NCI-H524 treated with DMSO at 0.1 percent for 48 hours (cell line): ENCODE measurements at regions not wholly inside any gene's neighbourhood (a gene's known extent, or its start where the extent isn't known, plus 50 kb on each side); places are given as distances from the start of the nearest gene placed in this dataset.
"Not testable (repeated sequence)": the region's sequence is repeated elsewhere in the genome, so short reads cannot be mapped to it uniquely, and the experiment has no call there.

Source experiments
- DNase-seq: peaks from one replicate; lab custom pipeline; 2025; lab: John Stamatoyannopoulos, UW

DNA sequence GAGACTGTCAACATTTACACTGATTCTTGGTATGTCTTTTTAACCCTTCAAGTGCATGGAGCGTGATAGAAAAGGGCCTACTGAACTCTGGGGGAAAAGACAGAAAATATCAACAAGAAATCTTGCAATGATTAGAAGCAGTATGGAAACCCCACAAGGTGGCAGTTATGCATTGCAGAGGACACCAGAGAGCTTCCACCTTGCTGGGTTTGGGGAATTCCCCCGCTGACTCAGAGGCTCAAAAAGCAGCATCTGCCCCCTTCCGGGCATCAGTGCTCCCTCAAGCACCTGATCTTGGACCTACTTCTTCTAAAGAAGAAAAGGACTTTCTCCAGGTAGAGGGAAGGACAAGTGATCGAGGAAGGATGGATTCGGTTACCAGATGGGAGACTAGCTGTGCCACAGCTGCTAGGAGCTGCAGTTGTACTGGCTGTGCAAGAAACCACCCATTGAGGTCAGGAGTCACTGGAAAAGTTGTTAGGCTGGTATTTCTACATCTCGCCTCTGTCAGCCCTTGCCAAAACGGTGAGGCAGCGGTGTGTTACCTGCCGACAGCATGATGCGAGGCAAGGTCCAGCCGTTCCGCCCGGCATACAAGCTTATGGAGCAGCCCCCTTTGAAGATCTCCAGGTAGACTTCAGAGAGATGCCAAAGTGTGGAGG lies 102.8 kb upstream of the OSBPL11 start:
- not testable (repeated sequence) for DNase-seq

DNA sequence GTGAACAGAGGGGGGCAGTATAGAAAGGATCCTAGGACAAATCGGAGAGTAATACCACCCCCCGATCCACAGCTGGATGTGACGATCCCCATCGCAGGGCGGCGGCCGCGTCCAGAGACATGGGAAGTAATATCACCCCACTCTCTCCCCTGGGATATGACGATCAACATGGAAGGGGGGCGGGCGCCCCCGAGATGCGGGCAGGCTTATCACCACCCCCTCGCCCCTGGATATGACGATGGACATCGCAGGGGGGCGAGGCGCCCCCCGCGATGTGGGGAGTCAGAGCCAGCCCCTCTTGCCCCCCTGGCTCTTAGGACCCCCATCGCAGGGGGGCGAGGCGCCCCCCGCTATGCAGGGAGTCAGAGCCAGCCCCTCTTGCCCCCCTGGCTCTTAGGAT lies 120.4 kb upstream of the OSBPL11 start:
- DNase-seq: no peak

DNA sequence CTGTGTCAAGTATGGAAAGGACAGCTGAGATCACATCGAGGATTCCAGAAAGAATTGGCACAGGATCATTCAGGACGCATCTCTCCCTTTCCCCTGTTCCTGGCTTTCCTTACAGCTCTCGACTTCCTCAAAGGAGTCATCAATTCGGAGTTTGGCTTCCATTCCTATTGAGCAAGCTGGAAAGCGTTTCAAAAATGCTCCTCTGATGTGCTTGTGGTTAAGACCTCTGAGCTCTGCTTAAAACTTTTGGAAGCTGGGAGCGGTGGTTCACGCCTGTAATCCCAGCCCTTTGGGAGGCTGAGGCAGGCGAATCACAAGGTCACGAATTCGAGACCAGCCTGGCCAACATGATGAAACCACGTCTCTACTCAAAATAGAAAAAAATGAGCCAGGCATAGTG lies 136.9 kb upstream of the OSBPL11 start:
- DNase-seq: not testable (repeated sequence)

DNA sequence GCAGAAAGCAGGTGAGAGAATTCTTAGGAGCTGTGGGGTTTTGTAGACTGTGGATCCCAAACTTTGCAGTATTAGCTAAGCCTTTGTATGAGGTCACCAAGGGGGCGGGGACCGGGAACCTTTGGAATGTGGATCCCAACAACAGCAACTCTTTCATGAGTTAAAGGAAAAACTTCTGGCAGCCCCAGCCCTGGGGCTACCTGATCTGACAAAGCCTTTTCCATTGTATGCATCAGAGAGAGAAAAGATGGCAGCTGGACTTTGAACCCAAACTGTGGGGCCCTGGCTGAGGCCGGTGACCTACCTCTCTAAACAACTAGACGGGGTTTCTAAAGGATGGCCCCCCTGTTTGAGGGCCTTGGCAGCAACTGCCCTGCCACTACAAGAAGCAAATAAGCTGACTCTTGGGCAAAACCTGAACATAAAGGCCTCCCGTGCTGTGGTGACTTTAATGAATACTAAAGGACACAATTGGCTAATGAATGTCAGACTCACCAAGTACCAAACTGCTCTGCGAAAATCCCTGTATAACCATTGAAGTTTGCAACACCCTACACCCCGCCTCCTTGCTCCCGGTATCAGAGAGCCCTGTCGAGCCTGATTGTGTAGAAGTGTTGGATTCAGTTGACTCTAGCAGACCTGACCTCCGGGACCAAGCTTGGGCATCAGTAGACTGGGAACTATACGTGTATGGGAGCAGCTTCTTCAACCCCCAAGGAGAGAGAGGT lies 146.9 kb upstream of the OSBPL11 start:
- not testable (repeated sequence) for DNase-seq

DNA sequence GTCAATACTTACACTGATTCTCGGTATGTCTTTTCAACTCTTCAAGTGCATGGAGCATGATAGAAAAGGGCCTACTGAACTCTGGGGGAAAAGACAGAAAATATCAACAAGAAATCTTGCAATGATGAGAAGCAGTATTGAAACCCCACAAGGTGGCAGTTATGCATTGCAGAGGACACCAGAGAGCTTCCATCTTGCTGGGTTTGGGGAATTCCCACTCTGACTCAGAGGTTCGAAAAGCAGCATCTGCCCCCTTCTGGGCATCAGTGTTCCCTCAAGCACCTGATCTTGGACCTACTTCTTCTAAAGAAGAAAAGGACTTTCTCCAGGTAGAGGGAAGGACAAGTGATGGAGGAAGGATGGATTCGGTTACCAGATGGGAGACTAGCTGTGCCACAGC lies 147.5 kb upstream of the OSBPL11 start:
- not testable (repeated sequence) for DNase-seq

DNA sequence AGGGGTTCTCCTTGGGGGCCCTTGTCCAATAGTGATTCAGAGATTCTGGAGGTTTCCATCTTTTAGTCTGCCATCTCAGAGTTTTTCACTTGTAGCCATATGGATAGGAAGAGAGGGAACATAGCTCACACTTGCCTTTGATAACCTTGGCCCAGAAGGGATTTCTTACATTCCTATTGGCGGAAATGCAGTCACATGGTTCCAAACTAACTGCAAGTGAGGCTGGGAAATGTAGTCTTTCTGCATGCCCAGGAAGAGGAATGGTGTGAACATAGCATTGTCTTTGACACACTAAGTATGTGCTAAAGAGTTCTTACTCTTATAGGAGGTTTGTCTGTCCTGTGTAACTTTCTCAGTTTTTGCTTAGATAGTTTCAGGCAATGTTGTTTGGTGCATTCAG lies 161.8 kb upstream of the OSBPL11 start:
- not testable (repeated sequence) for DNase-seq

DNA sequence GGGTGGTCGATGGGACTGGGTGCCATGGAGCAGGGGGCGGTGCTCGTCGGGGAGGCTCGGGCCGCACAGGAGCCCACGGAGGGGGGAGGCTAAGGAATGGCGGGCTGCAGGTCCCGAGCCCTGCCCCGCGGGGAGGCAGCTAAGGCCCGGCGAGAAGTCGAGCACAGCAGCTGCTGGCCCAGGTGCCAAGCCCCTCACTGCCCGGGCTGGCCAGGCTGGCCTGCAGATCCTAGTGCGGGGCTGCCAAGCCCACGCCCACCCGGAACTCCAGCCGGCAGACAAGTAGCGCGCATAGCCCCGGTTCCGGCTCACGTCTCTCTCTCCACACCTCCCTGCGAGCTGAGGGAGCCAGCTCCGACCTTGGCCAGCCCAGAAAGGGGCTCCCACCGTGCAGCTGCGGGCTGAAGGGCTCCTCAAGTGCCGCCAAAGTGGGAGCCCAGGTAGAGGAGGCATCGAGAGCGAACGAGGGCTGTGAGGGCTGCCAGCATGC lies 163.4 kb upstream of the OSBPL11 start:
- not testable (repeated sequence) for DNase-seq

DNA sequence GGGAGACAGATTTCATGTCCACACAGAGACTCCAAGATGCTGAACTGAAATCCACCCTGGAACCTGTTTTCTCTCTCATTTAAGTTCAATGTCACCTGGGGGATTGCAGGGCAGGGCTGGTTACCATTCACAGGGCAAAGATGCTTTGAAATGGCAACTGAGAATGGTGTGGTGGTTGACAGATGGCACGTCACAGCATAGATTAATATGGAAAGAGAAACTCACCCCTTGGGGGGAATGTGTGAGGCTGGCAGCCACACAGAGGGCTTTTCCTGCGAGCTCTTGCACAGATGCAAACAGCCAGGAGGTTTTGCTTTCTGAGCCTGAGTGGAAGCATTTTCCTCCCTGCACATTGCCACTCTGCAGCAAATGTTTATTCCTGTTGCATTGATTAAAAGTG lies 167.3 kb upstream of the OSBPL11 start:
- DNase-seq: not testable (repeated sequence)

DNA sequence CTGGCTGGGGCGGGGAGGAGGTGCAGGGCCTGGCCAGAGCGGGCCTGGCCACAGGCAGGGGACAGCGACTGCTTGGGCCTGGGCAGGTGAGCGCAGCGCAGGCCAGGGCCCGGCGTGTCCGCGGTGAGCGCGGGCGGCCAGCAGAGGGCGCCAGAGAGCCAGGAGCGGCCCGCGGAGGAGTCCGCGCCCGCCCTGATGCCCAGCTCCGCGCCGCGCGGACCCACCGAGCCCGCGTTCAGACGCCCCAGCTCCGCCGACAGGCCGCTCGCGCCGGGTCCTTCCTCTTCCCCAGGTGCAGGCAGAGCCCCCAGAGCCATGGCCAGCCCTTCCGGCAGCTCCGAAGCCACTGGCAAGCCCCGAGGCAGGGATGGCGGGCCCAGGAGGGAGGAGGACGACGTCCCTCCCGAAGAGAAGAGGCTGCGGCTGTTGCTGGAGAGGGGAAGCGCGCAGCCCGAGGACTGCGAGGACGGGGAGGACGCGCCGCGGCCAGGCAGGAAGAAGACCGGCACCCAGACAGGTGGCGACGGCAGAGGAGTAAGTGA lies 171.1 kb upstream of the OSBPL11 start:
- not testable (repeated sequence) for DNase-seq

DNA sequence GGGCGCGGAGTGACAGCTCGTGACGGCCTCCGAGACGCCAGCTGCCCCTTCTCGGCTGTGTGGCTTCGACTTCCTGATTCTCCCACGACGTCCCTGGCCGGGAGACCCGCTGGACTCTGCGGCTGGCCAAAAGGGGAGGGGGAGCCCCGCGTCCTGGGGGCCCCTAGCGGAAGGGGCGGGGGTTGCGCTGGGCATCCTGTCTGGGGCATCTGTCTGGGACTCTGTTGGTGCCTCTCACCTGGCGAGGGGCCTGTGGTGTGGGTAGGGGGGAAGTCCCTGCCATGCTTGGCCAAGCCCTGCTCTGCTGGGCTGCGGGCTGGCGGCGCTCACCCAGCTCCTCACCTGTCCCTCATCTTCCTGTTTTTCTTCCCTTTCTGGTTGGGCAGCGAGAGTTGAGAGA lies 171.6 kb upstream of the OSBPL11 start:
- DNase-seq: not testable (repeated sequence)

DNA sequence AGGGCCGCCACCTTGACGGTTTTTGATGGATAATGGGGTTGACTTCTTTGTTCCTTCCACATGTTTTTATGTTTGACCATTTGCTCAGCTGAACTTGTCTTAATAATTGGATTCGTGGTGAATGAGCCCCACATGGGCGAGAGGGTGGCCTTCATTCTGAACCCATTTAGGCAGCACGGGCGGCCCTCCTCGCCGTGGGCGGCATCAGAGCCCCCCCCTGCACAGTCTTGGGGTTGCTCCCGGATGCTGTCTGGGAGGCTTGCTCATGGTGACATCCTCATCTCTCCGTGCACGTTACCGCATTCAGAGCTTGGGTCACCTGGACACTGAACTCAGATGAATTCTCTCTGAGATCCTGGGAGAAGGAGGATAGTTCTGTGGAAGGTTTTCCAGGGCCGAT lies 172.3 kb upstream of the OSBPL11 start:
- no peak for DNase-seq

DNA sequence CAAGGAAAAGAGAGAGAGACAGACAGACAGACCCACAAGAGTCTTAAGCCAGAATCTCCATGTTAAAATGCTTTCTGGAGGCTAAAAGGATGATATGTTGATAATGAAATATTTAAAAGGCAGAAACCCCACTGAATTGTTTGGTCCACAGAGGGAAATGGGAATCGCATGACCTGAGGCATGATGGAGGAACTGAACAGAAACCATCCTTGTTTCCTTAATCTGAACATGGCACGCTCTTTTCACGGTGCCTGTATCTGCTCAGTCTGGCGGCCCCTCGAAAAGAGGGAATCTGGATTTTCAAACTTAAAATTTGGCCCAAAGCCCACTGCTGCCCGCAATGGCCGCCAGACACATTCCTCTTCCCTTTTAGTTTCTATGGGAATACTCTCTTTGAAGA lies 173.5 kb upstream of the OSBPL11 start:
- not testable (repeated sequence) for DNase-seq

DNA sequence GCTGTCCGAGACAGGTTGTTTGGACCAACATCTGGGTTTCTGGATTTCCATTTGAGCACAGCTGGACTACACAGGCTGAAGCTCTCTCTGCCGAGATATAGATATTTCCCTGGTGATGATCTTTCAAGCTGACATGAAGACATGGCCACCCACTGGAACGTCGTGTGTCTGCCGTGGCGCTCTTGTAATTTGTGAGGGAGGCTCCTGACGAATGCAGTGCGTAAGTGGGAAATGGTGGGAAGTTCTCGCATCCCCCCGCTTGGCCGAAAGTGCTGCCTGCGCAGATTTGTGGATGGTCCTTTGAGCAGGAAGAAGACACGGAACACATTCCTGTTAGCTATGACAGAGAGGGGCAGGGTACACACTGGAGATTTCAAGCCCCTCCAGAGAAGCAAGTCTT lies 176.2 kb upstream of the OSBPL11 start:
- not testable (repeated sequence) for DNase-seq

DNA sequence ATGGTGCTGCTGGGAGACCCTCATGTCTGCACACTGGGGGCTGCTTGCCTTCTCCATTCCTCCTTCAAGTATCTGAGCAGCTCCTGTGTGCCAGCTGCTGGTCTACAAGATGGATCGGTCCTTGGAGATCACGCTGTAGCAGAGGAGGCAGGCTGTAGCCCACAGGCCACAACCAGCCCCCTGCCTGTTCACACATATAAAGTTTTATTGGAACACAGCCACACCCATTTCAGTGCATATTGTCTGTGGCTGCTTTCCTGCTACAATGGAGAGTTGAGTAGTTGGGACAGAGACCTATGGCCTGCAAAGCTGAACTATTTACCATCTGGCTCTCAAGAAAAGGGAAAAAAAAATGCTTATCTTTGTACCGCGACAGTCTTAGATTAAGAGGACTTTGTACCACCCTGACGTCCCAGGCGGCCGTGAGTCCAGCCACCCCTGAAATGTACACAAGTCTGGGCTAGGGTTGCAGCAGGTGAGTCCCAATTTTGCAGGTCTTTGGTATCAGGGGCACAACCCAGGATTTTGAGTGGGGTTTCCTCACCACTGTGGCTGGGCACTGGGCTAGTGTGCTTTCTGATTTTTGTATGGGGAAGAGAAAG lies 179.2 kb upstream of the OSBPL11 start:
- DNase-seq: not testable (repeated sequence)

DNA sequence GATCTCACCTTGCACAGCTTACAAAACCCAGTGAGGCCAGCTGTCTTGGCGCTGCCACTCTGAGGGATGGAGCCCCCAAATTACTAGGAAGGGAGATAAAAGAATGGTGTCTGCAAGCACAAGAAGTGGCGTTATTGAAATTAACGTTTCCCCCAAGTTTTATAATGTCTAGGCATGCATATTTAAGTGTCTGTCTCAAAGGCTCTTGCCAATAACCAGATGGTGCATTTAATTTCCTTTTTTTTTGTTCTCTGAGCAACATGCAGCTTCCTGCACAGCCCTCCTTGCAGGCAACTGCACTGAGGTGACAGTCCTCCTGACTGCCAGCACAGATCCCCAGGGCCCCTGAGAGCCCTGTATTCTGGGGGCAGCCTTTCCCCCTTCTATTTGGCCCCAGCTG lies 179.8 kb upstream of the OSBPL11 start:
- not testable (repeated sequence) for DNase-seq

DNA sequence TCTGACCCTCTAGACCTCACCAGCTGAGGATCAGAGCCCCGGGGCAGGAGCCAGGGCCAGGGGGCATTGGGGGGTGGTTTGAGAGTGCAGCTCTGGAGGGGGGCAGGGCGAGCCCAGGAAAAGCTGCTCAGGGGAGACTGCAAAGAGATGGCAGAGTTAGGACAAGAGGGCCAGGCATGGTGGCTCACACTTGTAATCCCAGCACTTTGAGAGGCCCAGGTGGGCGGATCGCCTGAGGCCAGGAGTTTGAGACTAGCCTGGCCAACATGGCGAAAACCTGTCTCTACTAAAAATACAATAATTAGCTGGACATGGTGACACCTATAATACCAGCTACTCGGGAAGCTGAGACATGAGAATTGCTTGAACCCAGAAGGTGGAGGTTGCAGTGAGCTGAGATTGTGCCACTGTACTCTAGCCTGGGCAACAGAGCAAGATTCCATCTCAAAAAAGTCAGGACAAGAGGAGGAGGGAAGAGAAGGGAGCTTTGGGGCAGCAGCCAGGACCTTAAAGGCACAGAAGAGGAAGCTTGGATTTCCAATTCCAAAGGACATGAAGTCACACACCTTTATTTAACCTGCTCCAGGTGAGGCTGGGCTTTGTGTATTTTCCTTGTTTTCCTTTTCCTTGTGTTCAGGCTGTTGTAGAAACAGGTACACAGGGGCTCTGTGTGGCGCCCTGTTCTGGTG lies 180.5 kb upstream of the OSBPL11 start:
- DNase-seq: not testable (repeated sequence)

DNA sequence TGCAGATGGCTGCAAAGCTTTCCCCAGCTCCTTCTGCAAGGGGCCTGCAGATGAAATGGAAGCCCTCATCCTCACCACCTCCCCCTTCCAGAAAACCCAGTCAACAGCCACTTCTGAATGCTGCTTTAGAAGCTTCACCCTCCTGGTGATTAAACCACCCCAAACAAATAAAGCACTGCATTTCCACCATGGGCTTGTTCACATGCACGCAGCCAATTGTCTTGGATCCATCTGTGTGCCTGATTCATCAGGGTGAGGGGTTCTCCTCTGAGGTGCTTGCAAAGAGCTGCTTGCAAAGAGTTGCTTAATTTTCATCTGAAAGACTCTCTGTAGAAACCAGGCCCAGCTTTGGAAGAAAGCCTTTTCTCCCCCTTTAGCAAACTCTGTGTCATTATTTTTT lies 184.0 kb upstream of the OSBPL11 start:
- not testable (repeated sequence) for DNase-seq

DNA sequence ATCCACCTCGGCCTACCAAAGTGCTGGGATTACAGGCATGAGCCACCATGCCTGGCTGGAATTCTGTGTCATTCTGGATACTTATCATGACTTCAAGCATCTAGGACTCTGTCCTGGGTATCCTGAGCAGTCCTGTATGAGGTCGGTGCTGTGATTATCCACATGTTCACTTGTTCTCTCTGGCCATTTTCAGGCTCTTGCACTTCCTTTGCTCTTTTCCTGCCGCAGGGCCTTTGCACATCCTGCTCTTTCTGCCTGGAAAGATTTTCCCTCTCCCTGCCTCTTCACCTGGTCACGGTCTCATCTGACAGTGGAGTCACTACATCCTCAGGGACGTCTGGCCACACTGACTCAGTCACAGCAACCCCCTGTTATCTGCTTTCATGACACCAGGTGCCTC lies 184.6 kb upstream of the OSBPL11 start:
- DNase-seq: not testable (repeated sequence)

DNA sequence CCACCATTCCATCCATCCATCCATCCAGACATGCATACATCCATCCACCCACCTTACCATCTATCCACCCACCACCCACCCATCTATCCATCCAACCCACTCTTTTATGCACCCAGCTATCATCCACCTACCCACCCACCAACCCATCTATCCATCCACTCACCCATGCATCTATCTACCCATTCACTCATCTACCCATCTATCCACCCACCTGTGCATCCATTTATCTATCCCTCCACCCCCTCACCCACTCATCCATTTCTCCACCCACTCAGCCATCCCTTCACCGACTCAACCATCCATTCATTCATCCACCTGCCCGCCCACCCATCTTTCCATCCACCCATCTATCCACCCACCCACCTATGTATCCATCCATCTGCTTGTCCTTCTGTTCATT lies 186.4 kb upstream of the OSBPL11 start:
- not testable (repeated sequence) for DNase-seq

DNA sequence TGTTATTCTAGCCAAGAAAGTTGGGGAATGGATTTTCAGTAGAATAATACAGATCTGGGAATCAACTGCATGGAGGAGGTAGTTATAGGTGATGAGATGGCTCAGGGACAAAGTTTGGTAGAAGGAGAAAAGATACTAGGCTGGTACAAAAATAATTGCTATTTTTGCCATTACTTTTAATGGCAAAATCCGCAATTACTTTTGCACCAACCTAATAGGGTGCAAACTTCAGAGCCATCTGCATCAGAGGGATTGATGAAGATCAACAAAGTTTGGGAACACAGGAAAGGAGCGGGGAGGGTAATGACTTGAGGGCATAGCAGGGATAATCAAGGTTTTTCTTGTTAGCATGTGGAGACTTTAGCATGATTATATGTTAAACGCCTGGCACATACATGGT lies 178.7 kb upstream of the ROPN1B start:
- DNase-seq: not testable (repeated sequence)

DNA sequence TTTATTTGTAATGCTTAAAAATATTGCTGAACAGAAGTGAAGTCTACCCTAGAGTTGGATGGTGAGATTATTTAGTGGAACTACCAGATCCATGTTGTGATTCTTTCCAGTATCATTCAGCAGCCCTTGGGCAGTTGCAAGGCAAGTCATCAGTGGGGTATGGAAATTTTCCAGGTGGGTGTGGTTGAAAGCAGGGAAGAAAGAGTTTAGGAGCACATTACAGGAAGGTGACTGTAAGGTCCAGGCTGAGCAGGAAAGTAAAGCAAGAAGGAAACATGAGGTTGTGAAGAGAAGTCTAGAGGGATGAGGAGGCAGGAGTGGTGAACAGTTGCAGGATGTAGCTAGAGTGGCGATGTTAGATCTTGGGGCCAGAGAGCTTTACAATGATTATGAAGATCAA lies 178.0 kb upstream of the ROPN1B start:
- DNase-seq: not testable (repeated sequence)

DNA sequence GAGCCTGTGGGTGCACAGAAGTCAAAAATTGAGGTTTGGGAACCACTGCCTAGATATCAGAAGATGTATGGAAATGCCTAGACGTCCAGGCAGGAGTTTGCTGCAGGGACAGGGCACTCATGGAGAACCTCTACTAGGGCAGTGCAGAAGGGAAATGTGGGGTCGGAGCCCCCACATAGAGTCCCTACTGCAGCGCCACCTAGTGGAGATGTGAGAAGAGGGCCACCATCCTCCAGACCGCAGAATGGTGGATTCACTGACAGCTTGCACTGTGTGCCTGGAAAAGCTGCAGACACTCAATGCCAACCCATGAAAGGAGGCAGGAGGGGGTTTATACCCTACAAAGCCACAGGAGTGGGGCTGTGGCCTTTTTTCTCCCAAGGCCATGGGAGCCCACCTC lies 159.0 kb upstream of the ROPN1B start:
- not testable (repeated sequence) for DNase-seq
